Caco-2 (cell line): ENCODE measurements at regions not wholly inside any gene's neighbourhood (a gene's known extent, or its start where the extent isn't known, plus 50 kb on each side); places are given as distances from the start of the nearest gene placed in this dataset.
"Not testable (repeated sequence)": the region's sequence is repeated elsewhere in the genome, so short reads cannot be mapped to it uniquely, and the experiment has no call there.

Experiments
- BruUV-seq: library from RNA; stranded (reverse); fragments of 400-500 nt; replicated peaks from 2 replicates; lab custom pipeline; 2021; lab: Mats Ljungman, UMichigan
- CTCF ChIA-PET: fragments of 300-600 bp; sonication (Branson Sonifier 250); formaldehyde crosslinking; loops from one replicate; lab custom pipeline; 2022; ENCODE audit warnings: antibody characterized with exemption; lab: Charles Lee
- POLR2A ChIA-PET: fragments of 300-600 bp; sonication (Branson Sonifier 250); formaldehyde crosslinking; loops from one replicate; lab custom pipeline; 2022; ENCODE audit warnings: antibody characterized with exemption; lab: Charles Lee
- DNase-seq, 2 experiments: peaks; one replicate each; pipeline versions ENCODE4 v3.0.0 to v3.0.0-alpha.2; 2020 to 2022
- H3K27me3 ChIP-seq: replicated peaks from 2 replicates; pipeline ENCODE4 v1.6.0; 2011; ENCODE audit warnings: low read length; ENCODE audit not compliant: control insufficient read depth, insufficient read depth
- H3K36me3 ChIP-seq: 2 replicates; pipeline ENCODE4 v1.5.1; 2011; ENCODE audit warnings: low read length; ENCODE audit not compliant: control insufficient read depth, insufficient read depth
- H3K4me1 ChIP-seq: fragments of 250-450 bp; sonication (Bioruptor Pico); 2 replicates; pipeline ENCODE4 v1.5.1; 2020; ENCODE audit warnings: mild to moderate bottlenecking
- H3K4me3 ChIP-seq: 2 replicates; pipeline ENCODE4 v1.5.1; 2011; ENCODE audit warnings: low read depth, mild to moderate bottlenecking, control low read depth, low read length
- H3K9me3 ChIP-seq: fragments of 250-450 bp; sonication (Bioruptor Pico); 2 replicates; pipeline ENCODE4 v1.5.1; 2020; ENCODE audit warnings: mild to moderate bottlenecking, moderate library complexity
- H3K27ac Mint-ChIP-seq: one replicate; pipeline ENCODE4 v1.8.0; 2022; ENCODE audit warnings: mixed read lengths; ENCODE audit not compliant: unreplicated experiment
- H3K27me3 Mint-ChIP-seq: one replicate; pipeline ENCODE4 v1.8.0; 2022; ENCODE audit warnings: mixed read lengths; ENCODE audit not compliant: insufficient read depth, unreplicated experiment
- H3K36me3 Mint-ChIP-seq: one replicate; pipeline ENCODE4 v1.8.0; 2022; ENCODE audit warnings: mild to moderate bottlenecking, mixed read lengths; ENCODE audit not compliant: insufficient read depth, unreplicated experiment
- H3K4me1 Mint-ChIP-seq: one replicate; pipeline ENCODE4 v1.8.0; 2022; ENCODE audit warnings: low read depth, mixed read lengths; ENCODE audit not compliant: unreplicated experiment
- H3K4me3 Mint-ChIP-seq: one replicate; pipeline ENCODE4 v1.8.0; 2022; ENCODE audit warnings: mild to moderate bottlenecking, moderate library complexity, mixed read lengths; ENCODE audit not compliant: unreplicated experiment
- H3K9me3 Mint-ChIP-seq: one replicate; pipeline ENCODE4 v1.8.0; 2022; ENCODE audit warnings: mixed read lengths; ENCODE audit not compliant: unreplicated experiment
- intact Hi-C: fragments of 100-400 bp; cut with micrococcal nuclease; formaldehyde crosslinking; loops from one replicate; pipeline ENCODE4 v1.10.0; 2022; ENCODE audit not compliant: unreplicated experiment
- TF ChIP-seq, protein P1 (sequence below), 2 experiments: fragments of 200-600 bp in 1 of 2; IDR thresholded peaks; 1 replicate in 1 of 2; 2 replicates in 1 of 2; pipeline versions ENCODE4 v1.5.1 to v1.8.0; 2011 to 2022; ENCODE audit warnings: antibody characterized with exemption in 1 of 2, control low read depth in 1 of 2, inconsistent platforms in 1 of 2, low read depth in 1 of 2, low read length in 1 of 2, mild to moderate bottlenecking in 1 of 2, moderate library complexity in 1 of 2; ENCODE audit not compliant: insufficient read depth in 1 of 2, severe bottlenecking in 1 of 2, unreplicated experiment in 1 of 2

DNA sequence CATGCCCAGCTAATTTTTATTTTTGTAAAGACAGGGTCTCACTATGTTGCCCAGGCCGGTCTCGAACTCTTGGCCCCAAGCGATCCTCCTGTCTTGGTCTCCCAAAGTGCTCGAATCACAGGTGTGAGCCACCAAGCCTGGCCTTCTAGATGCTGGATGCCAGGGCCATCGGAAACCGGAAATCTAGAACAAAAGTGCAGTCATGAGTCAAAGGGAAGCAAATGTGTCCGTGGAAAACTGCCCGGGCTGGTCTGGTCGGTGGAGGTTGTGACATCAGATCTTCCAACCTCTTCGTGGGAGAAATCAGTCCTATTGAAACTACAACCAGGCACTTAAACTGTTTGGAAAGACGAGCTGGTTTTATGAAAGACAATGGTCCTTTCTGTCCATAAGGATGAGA is 92.3 kb upstream of the SHOX start:
- Mint-ChIP-seq H3K36me3 (no peaks in the 10 kb centered on the region), H3K4me3 (no peak overlapping the region), H3K4me1 (no peaks in the 10 kb centered on the region), H3K9me3 (peaks cover 14% of the 10 kb centered on the region), H3K27ac (no peak overlapping the region), H3K27me3 (no peaks in the 10 kb centered on the region)
- H3K36me3 ChIP-seq: no peaks in the 10 kb centered on the region
- H3K4me1 ChIP-seq: no peaks in the 10 kb centered on the region
- BruUV-seq: no TSS peak
- ChIA-PET CTCF (no interaction called here), POLR2A (no interaction called here)
- no peaks in the 10 kb centered on the region for H3K9me3 ChIP-seq
- H3K4me3 ChIP-seq: no peak overlapping the region
- no peaks in the 10 kb centered on the region for H3K27me3 ChIP-seq
- peak in 1 of 2 experiments; percentile 6 for DNase-seq
- intact Hi-C loops: no loop called here
- TF ChIP-seq, protein P1, sequence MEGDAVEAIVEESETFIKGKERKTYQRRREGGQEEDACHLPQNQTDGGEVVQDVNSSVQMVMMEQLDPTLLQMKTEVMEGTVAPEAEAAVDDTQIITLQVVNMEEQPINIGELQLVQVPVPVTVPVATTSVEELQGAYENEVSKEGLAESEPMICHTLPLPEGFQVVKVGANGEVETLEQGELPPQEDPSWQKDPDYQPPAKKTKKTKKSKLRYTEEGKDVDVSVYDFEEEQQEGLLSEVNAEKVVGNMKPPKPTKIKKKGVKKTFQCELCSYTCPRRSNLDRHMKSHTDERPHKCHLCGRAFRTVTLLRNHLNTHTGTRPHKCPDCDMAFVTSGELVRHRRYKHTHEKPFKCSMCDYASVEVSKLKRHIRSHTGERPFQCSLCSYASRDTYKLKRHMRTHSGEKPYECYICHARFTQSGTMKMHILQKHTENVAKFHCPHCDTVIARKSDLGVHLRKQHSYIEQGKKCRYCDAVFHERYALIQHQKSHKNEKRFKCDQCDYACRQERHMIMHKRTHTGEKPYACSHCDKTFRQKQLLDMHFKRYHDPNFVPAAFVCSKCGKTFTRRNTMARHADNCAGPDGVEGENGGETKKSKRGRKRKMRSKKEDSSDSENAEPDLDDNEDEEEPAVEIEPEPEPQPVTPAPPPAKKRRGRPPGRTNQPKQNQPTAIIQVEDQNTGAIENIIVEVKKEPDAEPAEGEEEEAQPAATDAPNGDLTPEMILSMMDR (IDR thresholded peaks at IDR 0.05; ENCODE audit: insufficient read depth in 1 of 2, low read depth in 1 of 2, low read length in 1 of 2, severe bottlenecking in 1 of 2, unreplicated experiment in 1 of 2): no peak

DNA sequence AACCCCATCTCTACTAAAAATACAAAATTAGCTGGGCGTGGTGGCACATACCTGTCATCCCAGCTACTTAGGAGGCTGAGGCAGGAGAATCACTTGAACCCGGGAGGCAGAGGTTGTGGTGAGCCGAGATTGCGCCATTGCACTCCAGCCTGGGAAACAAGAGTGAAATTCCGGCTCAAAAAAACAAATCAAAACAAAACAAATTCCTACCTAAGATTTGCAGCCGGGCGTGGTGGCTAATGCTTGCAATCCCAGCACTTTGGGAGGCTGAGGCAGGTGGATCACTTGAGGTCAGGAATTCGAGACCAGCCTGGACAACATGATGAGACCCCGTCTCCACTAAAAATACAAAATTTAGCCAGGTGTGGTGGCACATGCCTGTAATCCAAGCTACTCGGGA is 89.6 kb upstream of the SHOX start:
- CTCF ChIA-PET, H3K4me3 ChIP-seq, H3K27me3 ChIP-seq, H3K9me3 ChIP-seq, H3K27me3 Mint-ChIP-seq, H3K4me3 Mint-ChIP-seq, POLR2A ChIA-PET, intact Hi-C loops, BruUV-seq, H3K27ac Mint-ChIP-seq, H3K4me1 ChIP-seq, H3K4me1 Mint-ChIP-seq, H3K36me3 ChIP-seq, H3K36me3 Mint-ChIP-seq, DNase-seq: not testable (repeated sequence)
- H3K9me3 Mint-ChIP-seq: peaks cover 10% of the 10 kb centered on the region

DNA sequence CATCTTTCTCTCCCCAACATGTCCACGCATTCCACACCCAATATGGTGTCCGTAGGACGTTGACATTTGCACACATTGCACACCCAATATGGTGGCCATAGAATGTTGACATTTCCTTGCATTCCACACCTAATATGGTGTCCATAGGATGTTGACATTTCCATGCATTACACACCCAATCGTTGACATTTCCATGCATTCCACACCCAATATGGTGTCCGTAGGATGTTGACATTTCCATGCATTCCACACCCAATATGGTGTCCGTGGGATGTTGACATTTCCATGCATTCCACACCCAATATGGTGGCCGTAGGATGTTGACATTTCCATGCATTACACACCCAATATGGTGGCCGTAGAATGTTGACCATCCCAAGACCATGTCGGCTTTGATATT is 88.4 kb upstream of the SHOX start:
- Histone ChIP-seq H3K4me3 (no peak overlapping the region), H3K36me3 (no peaks in the 10 kb centered on the region), H3K9me3 (no peaks in the 10 kb centered on the region), H3K27me3 (no peaks in the 10 kb centered on the region), H3K4me1 (no peaks in the 10 kb centered on the region)
- TF ChIP-seq, protein P1 (IDR thresholded peaks at IDR 0.05; ENCODE audit: insufficient read depth in 1 of 2, low read depth in 1 of 2, low read length in 1 of 2, severe bottlenecking in 1 of 2, unreplicated experiment in 1 of 2): no peak
- intact Hi-C loops: no loop called here
- CTCF ChIA-PET: no interaction called here
- H3K9me3 Mint-ChIP-seq: peaks cover 10% of the 10 kb centered on the region
- no peak overlapping the region for H3K4me3 Mint-ChIP-seq
- POLR2A ChIA-PET: no interaction called here
- H3K27ac Mint-ChIP-seq: no peak overlapping the region
- H3K4me1 Mint-ChIP-seq: no peaks in the 10 kb centered on the region
- DNase-seq: no peak
- no peaks in the 10 kb centered on the region for H3K27me3 Mint-ChIP-seq
- no peaks in the 10 kb centered on the region for H3K36me3 Mint-ChIP-seq
- no TSS peak for BruUV-seq

DNA sequence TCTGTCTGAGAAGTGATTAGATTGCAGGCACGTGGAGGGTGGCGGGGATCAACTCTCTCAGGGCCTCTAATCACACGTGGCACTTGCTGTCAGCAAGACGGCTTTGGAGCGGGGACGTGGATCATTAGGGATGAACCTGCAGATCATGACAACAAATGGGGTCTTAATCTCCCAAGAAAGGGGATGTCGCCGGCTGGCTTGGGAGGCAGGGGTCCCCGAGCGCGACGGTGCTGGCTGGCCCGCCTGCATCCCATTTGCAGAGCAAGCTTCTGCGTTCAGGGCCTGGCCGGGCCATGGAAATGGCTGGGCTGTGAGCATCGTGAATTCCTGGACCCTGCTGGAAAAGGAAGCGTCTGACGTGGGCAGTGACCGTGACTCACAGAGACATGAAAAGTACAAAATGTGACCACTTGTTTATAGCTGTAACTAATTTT is 85.1 kb upstream of the SHOX start:
- Mint-ChIP-seq H3K27ac (no peak overlapping the region), H3K36me3 (no peaks in the 10 kb centered on the region), H3K4me3 (no peak overlapping the region), H3K27me3 (no peaks in the 10 kb centered on the region), H3K4me1 (no peaks in the 10 kb centered on the region), H3K9me3 (peaks cover 29% of the 10 kb centered on the region)
- intact Hi-C loops: no loop called here
- BruUV-seq: no TSS peak
- Histone ChIP-seq H3K27me3 (no peaks in the 10 kb centered on the region), H3K4me3 (no peak overlapping the region), H3K9me3 (no peaks in the 10 kb centered on the region), H3K36me3 (no peaks in the 10 kb centered on the region), H3K4me1 (no peaks in the 10 kb centered on the region)
- ChIA-PET CTCF (no interaction called here), POLR2A (no interaction called here)
- DNase-seq: no peak
- TF ChIP-seq, protein P1 (IDR thresholded peaks at IDR 0.05; ENCODE audit: insufficient read depth in 1 of 2, low read depth in 1 of 2, low read length in 1 of 2, severe bottlenecking in 1 of 2, unreplicated experiment in 1 of 2): no peak
